NCI-H69 (cell line): ENCODE measurements at regions not wholly inside any gene's neighbourhood (a gene's known extent, or its start where the extent isn't known, plus 50 kb on each side); places are given as distances from the start of the nearest gene placed in this dataset.
A peak's percentile ranks its signal among the peaks of the same experiment; 100 is the strongest.

Experiments
- DNase-seq: peaks from one replicate; lab custom pipeline; 2025; lab: John Stamatoyannopoulos, UW

DNA sequence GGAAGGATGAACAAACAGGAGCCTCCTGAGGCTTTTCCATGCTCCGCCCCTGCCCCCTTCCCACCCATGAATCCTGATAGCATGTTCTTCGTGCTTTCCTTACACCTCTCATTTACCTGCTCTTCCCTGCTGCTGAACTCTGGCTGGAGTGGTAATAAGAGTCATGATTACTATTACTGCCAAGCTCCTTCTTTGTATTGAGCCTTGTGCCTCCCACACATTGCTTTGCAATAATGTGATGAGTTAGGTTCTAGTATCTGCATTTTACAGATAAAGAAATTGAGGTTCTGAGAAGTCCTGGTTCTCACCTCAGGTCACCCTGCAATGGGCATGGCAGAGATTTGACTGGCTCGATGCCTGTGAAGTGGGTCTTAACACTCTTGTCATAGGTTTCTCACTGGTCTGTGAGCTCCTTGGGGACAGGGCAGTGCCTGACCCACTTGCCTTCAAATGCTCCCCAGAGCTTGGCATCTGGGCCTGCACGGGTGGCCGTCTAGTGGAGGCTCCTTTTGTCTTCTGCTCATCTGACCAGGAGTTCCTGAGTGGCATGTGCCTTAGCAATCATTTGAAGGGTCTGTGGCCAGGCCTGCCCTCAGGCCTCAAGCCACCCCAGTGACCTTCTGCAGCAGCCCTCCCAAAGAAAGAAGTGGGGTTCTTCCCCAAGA lies 309.2 kb upstream of the ZMIZ1 start:
- DNase-seq, result no peak

DNA sequence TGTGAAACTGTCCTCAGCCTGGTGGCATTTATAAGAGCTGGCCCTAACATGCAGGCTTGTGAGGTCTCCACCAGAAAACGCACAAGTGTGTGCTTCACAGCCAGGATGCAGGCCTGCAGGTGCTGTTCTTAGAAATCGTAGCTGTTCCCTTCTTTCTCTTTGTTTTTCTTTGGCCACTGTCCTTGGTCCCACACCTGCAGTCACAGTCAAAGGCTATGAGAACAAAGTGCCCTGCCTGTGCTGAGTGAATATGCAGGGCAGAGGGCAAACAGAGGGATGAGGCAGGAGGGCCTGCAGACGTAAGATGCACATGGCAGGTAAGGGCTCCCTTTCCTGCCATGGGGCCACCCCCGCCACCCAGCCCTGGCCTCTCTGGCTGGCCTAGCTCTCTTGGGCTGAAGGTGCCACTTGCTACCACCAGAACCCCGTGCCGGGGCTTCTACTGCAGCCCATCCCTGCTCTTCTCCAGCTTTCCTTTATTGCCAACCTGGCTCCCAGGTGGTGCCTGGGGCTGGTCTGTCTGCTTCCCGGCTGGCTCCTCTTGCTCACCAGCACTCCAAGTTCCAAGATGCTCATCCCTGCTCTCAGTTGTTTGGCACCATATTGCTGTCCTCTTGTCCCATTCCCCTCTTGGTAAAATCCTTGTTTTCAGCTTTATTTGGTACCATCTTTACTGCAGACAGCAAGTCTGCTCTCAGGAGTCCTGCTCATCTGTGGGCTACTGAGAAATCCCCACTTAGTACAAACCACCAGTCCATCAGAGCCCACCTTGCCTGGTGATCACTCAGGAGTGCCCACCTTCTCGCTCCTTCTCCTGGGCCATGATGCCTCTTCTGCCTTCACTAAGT lies 308.1 kb upstream of the ZMIZ1 start:
- no peak for DNase-seq

DNA sequence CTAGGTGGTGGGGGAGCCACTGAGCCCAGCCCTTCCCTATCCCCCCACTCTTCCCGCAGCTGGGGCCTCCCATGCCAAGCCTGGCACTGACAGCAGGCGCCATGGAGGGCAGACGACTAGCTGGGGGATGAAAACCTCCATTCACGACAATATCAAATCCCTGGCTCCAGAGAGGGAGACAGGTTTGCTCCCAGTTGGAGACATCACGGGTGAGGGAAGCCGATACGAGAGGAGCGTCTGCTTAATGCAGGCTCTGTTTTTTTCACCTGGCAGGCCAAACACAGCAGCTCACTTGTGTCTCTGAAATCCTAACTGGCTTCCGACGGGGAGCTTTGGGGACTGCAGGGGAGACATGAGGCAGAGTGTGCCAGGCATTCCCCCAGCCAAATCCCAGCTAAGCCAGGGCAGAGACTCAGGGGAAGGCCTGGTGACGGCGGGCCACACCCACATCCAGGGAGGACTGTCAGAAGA lies 307.4 kb upstream of the ZMIZ1 start:
- no peak for DNase-seq

DNA sequence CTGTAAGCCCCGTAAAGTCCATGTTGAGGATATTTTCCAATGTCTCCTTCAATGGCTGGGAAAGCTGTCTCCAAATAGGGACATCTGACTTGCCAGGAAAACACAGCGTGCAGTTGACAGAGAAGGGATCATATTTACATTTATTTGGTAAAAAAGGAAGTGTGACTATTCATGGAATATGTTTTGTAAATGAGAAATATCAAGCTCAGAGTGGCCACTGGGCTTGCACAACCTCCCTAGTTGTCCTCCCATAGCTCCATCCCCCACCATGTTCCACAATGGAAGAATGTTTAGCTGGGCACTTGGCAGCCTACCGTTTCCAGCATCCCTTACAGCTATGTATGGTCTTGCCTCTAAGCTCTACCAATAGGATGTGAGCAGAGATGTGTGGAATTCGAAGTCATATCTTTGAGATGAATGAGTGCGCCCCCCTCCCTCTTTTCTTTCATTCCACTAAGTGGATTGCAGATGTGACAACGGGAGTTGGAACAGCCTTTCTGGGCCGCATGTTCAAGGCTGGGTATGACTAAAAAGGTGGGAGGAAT lies 306.6 kb upstream of the ZMIZ1 start:
- DNase-seq, result no peak

GRCh38 chr10:78763234-78763633 lies 305.5 kb upstream of the ZMIZ1 start:
- DNase-seq, result no peak

DNA sequence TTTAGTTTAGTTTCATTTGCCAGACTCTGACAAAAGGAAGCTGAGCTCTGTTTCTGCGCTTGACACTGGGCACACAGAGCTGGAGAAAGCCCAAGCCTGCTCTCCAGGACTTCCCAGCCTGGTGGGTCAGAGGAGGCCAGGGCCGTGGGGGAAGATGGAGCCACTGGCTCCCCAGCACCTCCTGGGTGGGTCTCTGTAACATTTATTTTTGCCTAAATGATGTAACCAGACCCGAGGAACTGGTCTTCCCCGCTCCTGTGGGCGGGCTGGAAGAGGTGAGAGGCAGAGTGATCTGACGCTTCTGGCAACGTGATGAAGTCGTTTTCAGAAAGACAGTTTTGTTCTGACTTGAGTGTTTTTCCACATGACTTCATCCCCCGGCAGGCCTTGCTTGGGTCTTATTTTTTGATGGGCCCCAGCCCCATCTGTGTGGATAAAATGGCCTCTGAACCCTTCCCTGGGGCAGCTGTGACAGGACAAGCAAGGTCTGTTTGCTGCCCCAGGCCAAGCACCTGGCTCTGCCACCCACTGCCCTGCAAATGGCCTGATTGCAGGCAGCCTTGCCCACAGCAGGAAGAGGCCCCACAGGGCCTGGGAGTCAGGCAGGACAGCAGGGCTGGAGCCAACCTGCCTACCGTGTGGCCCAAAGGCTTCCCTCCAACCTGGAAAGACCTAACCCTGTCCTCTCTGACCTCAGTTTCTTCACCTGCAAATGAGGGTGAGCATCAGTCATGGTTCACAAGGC lies 304.9 kb upstream of the ZMIZ1 start:
- no peak for DNase-seq

- DNase-seq, result no peak
Observed at GRCh38 chr10:78764436-78764835, 304.3 kb upstream of the ZMIZ1 start.

GRCh38 chr10:78764846-78765430 lies 303.8 kb upstream of the ZMIZ1 start:
- no peak for DNase-seq

DNA sequence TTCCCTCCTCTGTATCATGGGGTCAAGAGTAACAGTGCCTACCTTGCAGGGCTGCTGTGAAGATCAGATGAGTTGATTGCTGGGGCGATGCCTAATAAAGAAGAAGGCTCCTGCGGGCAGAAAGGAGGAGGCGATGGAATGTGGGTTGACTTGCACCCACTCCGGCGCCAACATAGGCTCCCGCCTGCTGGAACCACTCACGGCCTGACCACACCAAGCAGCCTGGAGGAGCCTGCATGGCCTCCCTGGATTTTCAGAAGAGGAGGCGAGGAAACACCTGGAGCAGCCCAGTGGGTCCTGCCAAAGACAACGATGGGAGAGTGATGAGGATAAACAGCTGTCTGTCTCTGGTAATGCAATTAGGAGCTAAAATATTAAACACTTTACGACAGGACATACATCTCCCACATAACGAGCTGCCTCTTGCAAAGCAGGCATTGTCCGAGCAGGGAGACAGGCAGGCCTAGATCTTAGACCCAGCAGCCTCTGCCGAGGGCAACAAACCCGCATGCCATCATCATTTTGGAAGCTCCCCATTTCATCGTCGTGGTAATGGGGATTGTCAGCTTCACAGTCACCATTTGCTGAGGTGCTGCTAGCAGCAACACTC lies 302.9 kb upstream of the ZMIZ1 start:
- DNase-seq, result no peak

DNA sequence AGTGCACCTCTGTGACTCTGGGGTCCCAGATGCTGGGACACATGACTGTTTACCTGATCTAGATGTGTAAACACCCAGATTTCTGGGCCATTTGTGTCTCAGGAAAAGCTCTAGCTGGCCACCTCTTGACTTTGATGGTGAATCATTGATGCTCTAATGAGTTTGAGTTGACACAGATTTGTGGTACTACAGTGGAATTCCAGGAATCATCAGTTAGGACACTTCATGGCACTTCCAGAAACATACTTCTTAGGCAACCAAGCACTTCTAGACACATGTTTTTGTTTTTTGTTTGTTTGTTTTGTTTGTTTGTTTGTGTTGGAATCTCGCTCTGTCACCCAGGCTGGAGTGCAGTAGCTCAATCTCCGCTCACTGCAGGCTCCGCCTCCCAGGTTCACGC lies 302.2 kb upstream of the ZMIZ1 start:
- DNase-seq, result no peak

GRCh38 chr10:78768041-78768835 lies 300.5 kb upstream of the ZMIZ1 start:
- no peak for DNase-seq

- peak; percentile 9 for DNase-seq
Observed at GRCh38 chr10:78768876-78769275, 299.9 kb upstream of the ZMIZ1 start.

- DNase-seq, result no peak
Observed at GRCh38 chr10:78769526-78769925, 299.2 kb upstream of the ZMIZ1 start.

DNA sequence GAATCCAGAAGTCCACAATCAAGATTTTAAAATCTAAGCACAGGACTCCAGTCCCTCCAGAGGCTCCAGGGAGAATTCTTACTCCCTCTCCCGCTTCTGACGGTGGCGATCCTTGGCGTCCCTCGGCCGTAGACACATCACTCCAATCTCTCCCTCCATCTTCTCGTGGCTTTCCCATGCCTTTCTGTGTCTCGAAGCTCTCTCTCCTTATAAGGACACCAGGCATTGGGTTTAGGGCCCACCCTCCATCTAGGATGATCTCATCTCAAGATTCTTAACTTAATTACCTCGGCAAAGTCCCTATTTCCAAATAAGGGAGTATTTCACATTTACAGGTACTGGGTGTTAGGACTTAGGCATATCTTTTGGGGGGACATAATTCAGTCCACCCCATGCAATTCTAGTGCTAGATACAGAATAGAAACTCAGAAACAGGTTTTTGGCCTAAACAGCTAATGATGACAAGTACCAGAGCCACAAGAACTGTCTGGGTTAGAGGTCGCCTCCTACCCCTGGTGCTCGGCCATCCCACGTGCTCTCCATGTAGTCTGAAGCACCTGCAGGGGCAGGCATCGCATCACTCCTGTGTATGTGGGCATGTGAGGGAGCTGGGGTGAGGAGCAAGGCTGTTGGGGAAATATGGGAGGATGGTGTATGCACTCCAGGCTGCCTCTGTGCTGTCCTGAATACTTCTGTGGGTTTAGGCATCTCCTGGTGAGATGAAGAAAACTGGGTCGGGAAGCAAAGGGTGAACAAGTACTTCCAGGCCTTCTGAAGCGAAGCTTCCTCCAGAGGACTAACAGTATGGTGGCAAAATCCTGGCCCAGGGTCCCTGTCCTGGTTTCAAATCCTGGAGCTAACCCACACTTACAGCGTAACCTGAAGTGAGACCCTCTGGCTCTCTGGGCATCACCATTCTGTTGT lies 298.3 kb upstream of the ZMIZ1 start:
- no peak for DNase-seq

DNA sequence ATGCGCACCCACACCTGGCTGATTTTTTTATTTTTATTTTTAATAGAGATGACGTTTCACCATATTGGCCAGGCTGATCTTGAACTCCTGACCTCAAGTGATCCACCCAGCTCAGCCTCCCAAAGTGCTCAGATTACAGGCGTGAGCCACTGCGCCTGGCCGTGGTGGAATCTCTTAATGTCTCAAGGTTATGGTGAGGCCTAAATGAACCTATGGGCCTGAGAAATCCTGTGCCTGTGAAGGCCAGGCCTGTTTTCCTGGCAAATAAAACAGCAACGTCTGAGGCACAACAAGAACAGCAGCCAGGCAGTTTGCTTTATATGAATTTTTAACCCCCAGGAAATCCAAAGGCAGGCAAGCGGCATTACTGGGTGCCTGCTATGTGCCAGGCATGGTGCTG lies 297.5 kb upstream of the ZMIZ1 start:
- no peak for DNase-seq

GRCh38 chr10:78771808-78772455 lies 296.8 kb upstream of the ZMIZ1 start:
- no peak for DNase-seq

- DNase-seq, result no peak
Observed at GRCh38 chr10:78772486-78772885, 296.3 kb upstream of the ZMIZ1 start.

DNA sequence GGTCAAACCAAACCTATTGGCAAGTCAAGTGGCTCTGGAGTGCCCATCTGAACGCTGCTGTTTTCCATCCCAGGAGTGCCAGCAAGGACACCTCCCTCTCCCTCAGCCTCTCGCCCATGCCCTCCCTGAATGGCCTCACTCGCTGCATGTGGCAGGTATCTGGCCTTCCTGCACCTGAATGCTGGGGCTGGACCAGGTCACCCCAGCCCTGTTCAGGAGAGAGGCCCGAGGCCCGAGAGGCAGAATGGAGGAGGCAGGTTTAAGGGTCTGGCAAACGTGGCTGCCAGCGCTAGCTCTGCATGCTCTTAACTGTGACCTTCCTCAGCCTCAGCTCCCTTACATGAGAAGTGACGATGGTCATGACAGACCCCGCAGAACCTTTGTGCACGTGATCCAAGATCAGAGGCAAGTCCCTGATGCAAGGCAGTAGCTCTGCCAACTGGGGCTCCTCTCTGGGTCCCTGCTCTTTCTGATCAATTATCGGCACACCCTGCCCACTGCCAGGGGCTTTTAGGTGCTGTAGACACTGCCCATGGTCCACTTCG lies 295.7 kb upstream of the ZMIZ1 start:
- no peak for DNase-seq

GRCh38 chr10:78774614-78774998 lies 294.2 kb upstream of the ZMIZ1 start:
- peak; percentile 66 for DNase-seq
